ENCODE measurements at regions not wholly inside any gene's neighbourhood (a gene's known extent, or its start where the extent isn't known, plus 50 kb on each side); places are given as distances from the start of the nearest gene placed in this dataset.

DNA sequence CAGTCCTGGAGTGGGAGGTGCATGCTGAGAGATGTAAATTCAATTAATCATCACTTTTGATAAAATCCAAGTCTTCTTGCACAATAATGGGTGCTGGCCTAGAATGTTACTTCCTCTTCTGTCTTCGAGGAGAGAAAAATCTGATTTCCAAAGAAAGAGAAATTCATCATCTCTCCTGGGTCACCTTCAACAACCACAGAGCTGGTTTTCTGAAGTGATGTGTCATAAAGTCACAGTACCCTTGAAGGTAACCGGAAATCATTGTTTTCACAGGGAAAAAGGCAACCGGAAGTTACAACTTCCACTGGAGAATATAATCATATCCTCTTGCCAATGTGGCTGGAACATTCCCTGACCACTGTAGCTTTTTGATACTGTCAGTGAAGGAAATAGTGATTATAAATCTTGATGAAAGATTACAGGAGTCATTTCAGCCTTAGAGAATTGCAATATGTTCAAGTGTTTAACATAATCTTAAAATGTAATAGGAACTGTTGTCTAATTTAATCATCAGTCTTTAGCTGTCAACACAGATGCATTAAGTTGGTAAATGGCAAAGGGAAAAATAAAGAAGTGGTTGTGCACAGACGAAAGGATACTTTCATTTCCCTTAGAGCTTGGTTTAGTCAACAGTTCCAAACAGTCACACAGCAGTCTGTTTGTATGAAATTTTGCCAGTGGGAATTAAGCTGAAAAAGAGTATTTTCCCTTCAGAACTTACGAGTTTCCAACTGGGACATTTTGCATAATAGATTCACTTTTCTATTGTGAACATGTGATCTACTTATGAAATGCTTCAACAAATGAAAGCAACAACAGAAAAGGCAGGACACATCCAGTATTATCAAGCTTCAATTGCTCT is 106.5 kb upstream of the SLC4A7 start:
- Histone ChIP-seq H3K27ac (peak overlapping the region; percentile 86), H3K9ac (ENCODE audit: insufficient read length) (no peak overlapping the region), H3K4me3 (peak overlapping the region; percentile 53), H3K9me3 (ENCODE audit: low read depth, low read length) (no peaks in the 10 kb centered on the region), H3K36me3 (ENCODE audit: insufficient read depth, low read length) (no peaks in the 10 kb centered on the region)
- no peak for DNase-seq (ENCODE audit: low read depth, low spot score)
- TF ChIP-seq EZH2 (IDR thresholded peaks at IDR 0.05) (no peak), POLR2AphosphoS5 (IDR thresholded peaks at IDR 0.05; ENCODE audit: borderline replicate concordance, low read depth, low read length) (no peak), FOXP2 (optimal IDR thresholded peaks at IDR 0.05; ENCODE audit: control extremely low read depth, extremely low read length, insufficient read depth) (no peak)

DNA sequence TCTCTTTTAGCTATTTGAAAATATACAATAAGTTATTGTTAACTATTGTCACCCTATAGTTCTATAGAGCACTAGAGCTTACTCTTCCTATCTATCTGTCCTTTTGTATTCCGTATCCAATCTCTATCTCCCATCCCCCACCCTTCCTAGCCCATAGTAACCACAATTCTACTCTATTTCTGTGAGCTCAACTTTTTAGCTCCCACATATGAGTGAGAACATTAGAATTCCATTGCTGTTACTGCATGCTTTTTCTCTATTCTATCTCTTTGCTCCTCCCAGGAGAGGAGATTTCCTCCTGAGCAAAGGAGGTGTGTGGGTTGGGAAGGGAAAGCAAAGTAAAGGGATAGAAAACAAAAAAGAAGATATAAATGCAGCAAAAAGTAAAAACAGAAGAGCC is 105.6 kb upstream of the SLC4A7 start:
- no peak for DNase-seq (ENCODE audit: low read depth, low spot score)
- H3K36me3 ChIP-seq (ENCODE audit: insufficient read depth, low read length): no peaks in the 10 kb centered on the region
- no peaks in the 10 kb centered on the region for H3K9me3 ChIP-seq (ENCODE audit: low read depth, low read length)
- H3K27ac ChIP-seq: peak overlapping the region; percentile 13; the same call in 1 of the 2 replicates
- H3K9ac ChIP-seq (ENCODE audit: insufficient read length): no peak overlapping the region
- no peak overlapping the region for H3K4me3 ChIP-seq
- TF ChIP-seq EZH2 (IDR thresholded peaks at IDR 0.05): no peak
- no peak for TF ChIP-seq POLR2AphosphoS5 (IDR thresholded peaks at IDR 0.05; ENCODE audit: borderline replicate concordance, low read depth, low read length)

DNA sequence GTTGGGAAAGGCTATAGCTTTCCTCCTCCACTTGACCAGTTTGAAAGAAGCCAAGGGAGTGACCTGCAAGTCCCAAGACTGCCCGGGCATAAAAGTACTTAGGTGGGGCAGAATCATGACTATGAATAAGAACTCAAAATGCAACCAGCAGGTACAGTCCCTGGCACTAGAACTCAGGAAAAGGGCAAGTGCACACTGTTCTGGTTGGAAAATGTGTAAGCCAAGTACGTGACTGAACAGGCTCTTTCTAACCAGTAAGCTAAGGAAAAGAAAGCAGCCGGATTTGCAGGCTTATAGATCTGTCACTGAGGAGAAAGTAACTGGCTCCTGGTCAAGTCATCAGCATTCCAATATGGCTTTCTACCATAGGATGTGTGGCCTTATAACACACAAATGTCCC is 101.2 kb upstream of the SLC4A7 start:
- Histone ChIP-seq H3K27ac (no peak overlapping the region), H3K9me3 (ENCODE audit: low read depth, low read length) (no peaks in the 10 kb centered on the region), H3K9ac (ENCODE audit: insufficient read length) (no peak overlapping the region), H3K4me3 (no peak overlapping the region), H3K36me3 (ENCODE audit: insufficient read depth, low read length) (no peaks in the 10 kb centered on the region)
- TF ChIP-seq EZH2 (IDR thresholded peaks at IDR 0.05) (no peak), FOXP2 (optimal IDR thresholded peaks at IDR 0.05; ENCODE audit: control extremely low read depth, extremely low read length, insufficient read depth) (no peak), POLR2AphosphoS5 (IDR thresholded peaks at IDR 0.05; ENCODE audit: borderline replicate concordance, low read depth, low read length) (no peak)
- DNase-seq (ENCODE audit: low read depth, low spot score): no peak

DNA sequence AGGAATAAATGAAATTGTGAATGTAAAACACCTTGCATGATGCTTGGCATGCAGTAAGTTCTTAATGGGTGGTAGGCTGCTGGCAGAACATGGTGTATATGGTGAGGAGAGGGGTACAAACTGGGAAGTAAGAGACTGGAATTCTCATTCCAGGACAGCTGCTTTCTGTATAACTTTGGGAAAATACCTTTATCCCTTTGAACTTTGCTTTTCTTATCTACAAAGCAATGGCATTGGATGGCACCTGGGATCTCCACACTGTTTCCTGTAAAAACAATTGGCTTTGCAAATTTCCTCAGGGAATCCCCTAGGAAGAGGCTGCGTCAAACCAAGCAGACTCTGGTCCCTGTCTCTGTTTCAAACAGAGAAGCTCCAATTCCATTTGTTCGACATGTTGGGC is 100.7 kb upstream of the SLC4A7 start:
- Histone ChIP-seq H3K9ac (ENCODE audit: insufficient read length) (no peak overlapping the region), H3K9me3 (ENCODE audit: low read depth, low read length) (no peaks in the 10 kb centered on the region), H3K36me3 (ENCODE audit: insufficient read depth, low read length) (no peaks in the 10 kb centered on the region), H3K4me3 (no peak overlapping the region), H3K27ac (no peak overlapping the region)
- no peak for TF ChIP-seq POLR2AphosphoS5 (IDR thresholded peaks at IDR 0.05; ENCODE audit: borderline replicate concordance, low read depth, low read length)
- no peak for TF ChIP-seq EZH2 (IDR thresholded peaks at IDR 0.05)
- TF ChIP-seq FOXP2 (optimal IDR thresholded peaks at IDR 0.05; ENCODE audit: control extremely low read depth, extremely low read length, insufficient read depth): no peak
- DNase-seq (ENCODE audit: low read depth, low spot score): no peak

DNA sequence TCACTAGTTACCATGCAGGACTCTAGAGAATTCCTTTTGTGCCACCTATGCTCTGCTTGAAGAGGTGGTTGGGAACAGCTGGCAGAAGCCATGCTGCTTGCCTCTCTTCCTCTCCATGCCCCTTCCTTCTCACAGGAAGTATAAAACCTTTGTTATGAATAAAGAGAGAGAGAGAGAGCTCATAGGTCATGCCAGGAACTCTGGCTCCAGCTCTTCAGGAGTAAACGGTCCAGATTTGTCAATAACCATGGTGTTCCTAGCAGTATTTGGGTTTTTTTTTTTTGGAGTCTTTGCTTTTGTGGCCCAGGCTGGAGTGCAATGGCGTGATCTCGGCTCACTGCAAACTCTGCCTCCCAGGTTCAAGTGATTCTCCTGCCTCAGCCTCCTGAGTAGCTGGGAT is 97.7 kb upstream of the SLC4A7 start:
- DNase-seq (ENCODE audit: low read depth, low spot score): no peak

DNA sequence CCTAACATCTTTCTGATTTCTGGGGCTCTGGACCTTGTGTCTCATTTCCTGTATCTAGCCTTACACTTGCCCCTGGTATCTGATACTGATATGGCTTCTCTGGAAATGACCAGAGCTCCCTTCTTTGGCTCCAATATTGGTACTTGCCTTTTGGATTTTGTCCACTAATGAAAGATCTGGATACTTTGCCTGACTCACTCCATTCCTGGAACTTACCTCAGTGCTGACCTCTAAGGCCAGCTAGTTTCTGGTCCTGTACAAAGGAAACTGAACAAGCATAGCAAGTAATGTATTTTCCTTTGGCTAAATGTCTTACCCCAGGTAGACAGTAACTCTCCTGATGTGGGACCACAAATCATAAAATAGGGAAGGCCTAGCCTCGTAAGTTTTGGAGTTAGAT is 93.8 kb upstream of the SLC4A7 start:
- Histone ChIP-seq H3K4me3 (no peak overlapping the region), H3K27ac (no peak overlapping the region), H3K36me3 (ENCODE audit: insufficient read depth, low read length) (no peaks in the 10 kb centered on the region), H3K9me3 (ENCODE audit: low read depth, low read length) (no peaks in the 10 kb centered on the region), H3K9ac (ENCODE audit: insufficient read length) (no peak overlapping the region)
- TF ChIP-seq EZH2 (IDR thresholded peaks at IDR 0.05) (no peak), POLR2AphosphoS5 (IDR thresholded peaks at IDR 0.05; ENCODE audit: borderline replicate concordance, low read depth, low read length) (no peak), FOXP2 (optimal IDR thresholded peaks at IDR 0.05; ENCODE audit: control extremely low read depth, extremely low read length, insufficient read depth) (no peak)
- DNase-seq (ENCODE audit: low read depth, low spot score): no peak

More for the DNA sequence above, 97.7 kb upstream of the SLC4A7 start:
- H3K36me3 ChIP-seq (ENCODE audit: insufficient read depth, low read length): no peaks in the 10 kb centered on the region
- no peak for TF ChIP-seq FOXP2 (optimal IDR thresholded peaks at IDR 0.05; ENCODE audit: control extremely low read depth, extremely low read length, insufficient read depth)
- no peak for TF ChIP-seq POLR2AphosphoS5 (IDR thresholded peaks at IDR 0.05; ENCODE audit: borderline replicate concordance, low read depth, low read length)
- TF ChIP-seq EZH2 (IDR thresholded peaks at IDR 0.05): no peak
- H3K4me3 ChIP-seq: no peak overlapping the region
- H3K27ac ChIP-seq: no peak overlapping the region
- H3K9ac ChIP-seq (ENCODE audit: insufficient read length): no peak overlapping the region
- no peaks in the 10 kb centered on the region for H3K9me3 ChIP-seq (ENCODE audit: low read depth, low read length)

DNA sequence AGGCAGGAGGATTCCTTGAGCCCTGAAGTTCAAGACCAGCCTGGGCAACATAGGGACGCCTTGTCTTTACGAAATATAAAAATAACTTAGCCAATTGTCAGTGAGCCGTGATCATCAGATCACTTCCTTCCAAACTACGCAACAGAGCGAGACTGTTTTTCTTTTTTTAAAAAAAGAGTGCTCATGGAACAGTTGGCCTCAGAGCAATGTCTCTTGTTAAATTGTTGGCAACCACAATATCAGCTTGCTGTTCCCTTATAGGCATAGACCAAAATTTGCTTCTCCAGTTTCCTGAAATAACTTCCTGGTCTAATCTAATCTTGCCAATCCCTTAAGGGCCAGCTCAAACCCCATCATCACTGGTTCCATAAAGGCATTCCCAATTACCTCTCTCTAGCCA is 93.3 kb upstream of the SLC4A7 start:
- Histone ChIP-seq H3K36me3 (ENCODE audit: insufficient read depth, low read length) (no peaks in the 10 kb centered on the region), H3K9me3 (ENCODE audit: low read depth, low read length) (no peaks in the 10 kb centered on the region), H3K9ac (ENCODE audit: insufficient read length) (no peak overlapping the region), H3K27ac (no peak overlapping the region), H3K4me3 (no peak overlapping the region)
- no peak for DNase-seq (ENCODE audit: low read depth, low spot score)
- TF ChIP-seq POLR2AphosphoS5 (IDR thresholded peaks at IDR 0.05; ENCODE audit: borderline replicate concordance, low read depth, low read length): no peak
- TF ChIP-seq FOXP2 (optimal IDR thresholded peaks at IDR 0.05; ENCODE audit: control extremely low read depth, extremely low read length, insufficient read depth): no peak
- TF ChIP-seq EZH2 (IDR thresholded peaks at IDR 0.05): no peak

DNA sequence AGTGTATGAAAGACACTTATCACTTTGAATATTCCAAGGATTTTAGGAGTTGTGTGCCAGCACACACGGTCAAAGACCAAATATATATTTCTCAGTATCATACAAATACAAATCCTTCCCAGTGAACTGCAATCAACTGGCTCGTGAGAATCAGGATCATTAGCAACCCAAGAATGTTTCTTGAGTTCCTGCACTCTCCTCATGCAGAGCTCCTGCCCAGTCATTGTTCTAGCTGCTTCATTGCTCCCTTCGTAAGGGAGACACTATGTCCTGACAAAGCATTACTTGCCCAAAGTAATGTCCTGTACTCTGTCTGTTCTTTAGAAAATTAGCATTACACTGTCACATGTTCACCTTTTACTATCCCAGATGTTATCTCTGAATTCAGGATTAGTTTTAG is 92.0 kb upstream of the SLC4A7 start:
- Histone ChIP-seq H3K9ac (ENCODE audit: insufficient read length) (no peak overlapping the region), H3K27ac (no peak overlapping the region), H3K4me3 (no peak overlapping the region), H3K9me3 (ENCODE audit: low read depth, low read length) (no peaks in the 10 kb centered on the region), H3K36me3 (ENCODE audit: insufficient read depth, low read length) (no peaks in the 10 kb centered on the region)
- no peak for TF ChIP-seq EZH2 (IDR thresholded peaks at IDR 0.05)
- no peak for TF ChIP-seq FOXP2 (optimal IDR thresholded peaks at IDR 0.05; ENCODE audit: control extremely low read depth, extremely low read length, insufficient read depth)
- no peak for TF ChIP-seq POLR2AphosphoS5 (IDR thresholded peaks at IDR 0.05; ENCODE audit: borderline replicate concordance, low read depth, low read length)
- no peak for DNase-seq (ENCODE audit: low read depth, low spot score)

DNA sequence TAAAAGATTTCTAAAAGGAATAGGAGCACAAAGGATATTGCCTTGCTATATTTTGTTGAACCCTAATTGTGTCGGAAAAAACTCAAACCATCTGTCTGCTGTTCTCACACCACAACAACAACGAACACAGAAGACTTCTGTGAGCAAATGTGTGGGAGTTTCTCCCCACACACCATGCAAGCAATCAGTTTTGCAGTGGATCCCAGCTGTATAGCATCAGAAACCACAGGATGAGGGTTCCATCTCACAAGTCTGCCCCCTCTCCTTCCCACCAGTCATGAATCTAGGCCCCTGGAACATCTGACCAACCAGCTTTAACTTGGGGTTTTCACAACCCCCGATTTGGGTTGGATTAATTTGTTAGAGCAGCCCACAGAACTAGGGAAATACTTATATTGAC is 91.3 kb upstream of the SLC4A7 start:
- H3K27ac ChIP-seq: no peak overlapping the region
- no peaks in the 10 kb centered on the region for H3K9me3 ChIP-seq (ENCODE audit: low read depth, low read length)
- H3K4me3 ChIP-seq: no peak overlapping the region
- H3K36me3 ChIP-seq (ENCODE audit: insufficient read depth, low read length): no peaks in the 10 kb centered on the region
- DNase-seq (ENCODE audit: low read depth, low spot score): no peak
- H3K9ac ChIP-seq (ENCODE audit: insufficient read length): no peak overlapping the region
- TF ChIP-seq FOXP2 (optimal IDR thresholded peaks at IDR 0.05; ENCODE audit: control extremely low read depth, extremely low read length, insufficient read depth) (no peak), EZH2 (IDR thresholded peaks at IDR 0.05) (no peak), POLR2AphosphoS5 (IDR thresholded peaks at IDR 0.05; ENCODE audit: borderline replicate concordance, low read depth, low read length) (no peak)

Measured in SK-N-MC (cell line).